ENCODE measurements at regions not wholly inside any gene's neighbourhood (a gene's known extent, or its start where the extent isn't known, plus 50 kb on each side); places are given as distances from the start of the nearest gene placed in this dataset.

GRCh38 chr18:45274026-45274425 is 341.2 kb upstream of the SLC14A2 start:
- no peak for DNase-seq

- DNase-seq, result no peak
Observed at GRCh38 chr18:45275367-45276113, 339.7 kb upstream of the SLC14A2 start.

GRCh38 chr18:45276878-45277277 is 338.4 kb upstream of the SLC14A2 start:
- DNase-seq, result no peak

- DNase-seq, result no peak
Observed at GRCh38 chr18:45277908-45278307, 337.4 kb upstream of the SLC14A2 start.

- no peak for DNase-seq
Observed at GRCh38 chr18:45280481-45281276, 334.6 kb upstream of the SLC14A2 start.

- DNase-seq, result no peak
Observed at GRCh38 chr18:45282101-45282812, 333.0 kb upstream of the SLC14A2 start.

GRCh38 chr18:45284174-45284573 is 331.1 kb upstream of the SLC14A2 start:
- no peak for DNase-seq

- DNase-seq, result no peak
Observed at GRCh38 chr18:45284851-45285250, 330.4 kb upstream of the SLC14A2 start.

GRCh38 chr18:45285251-45285650 is 330.0 kb upstream of the SLC14A2 start:
- no peak for DNase-seq

GRCh38 chr18:45286431-45286830 is 328.8 kb upstream of the SLC14A2 start:
- DNase-seq, result no peak

GRCh38 chr18:45287531-45287930 is 327.7 kb upstream of the SLC14A2 start:
- no peak for DNase-seq

- DNase-seq, result no peak
Observed at GRCh38 chr18:45290364-45290763, 324.9 kb upstream of the SLC14A2 start.

- DNase-seq, result no peak
Observed at GRCh38 chr18:45291621-45292615, 323.4 kb upstream of the SLC14A2 start.

GRCh38 chr18:45295388-45295787 is 319.9 kb upstream of the SLC14A2 start:
- no peak for DNase-seq

GRCh38 chr18:45298986-45299385 is 316.3 kb upstream of the SLC14A2 start:
- no peak for DNase-seq

- no peak for DNase-seq
Observed at GRCh38 chr18:45303026-45303425, 312.2 kb upstream of the SLC14A2 start.

- DNase-seq, result no peak
Observed at GRCh38 chr18:45304558-45304957, 310.7 kb upstream of the SLC14A2 start.

GRCh38 chr18:45312555-45313126 is 302.6 kb upstream of the SLC14A2 start:
- DNase-seq, result no peak

GRCh38 chr18:45316127-45316526 is 299.1 kb upstream of the SLC14A2 start:
- DNase-seq, result no peak

GRCh38 chr18:45317948-45318640 is 297.2 kb upstream of the SLC14A2 start:
- DNase-seq, result no peak

GRCh38 chr18:45320724-45321123 is 294.6 kb upstream of the SLC14A2 start:
- DNase-seq, result no peak

All from stimulated activated CD4-positive, alpha-beta T cell treated with anti-CD3 and anti-CD28 coated beads, Interleukin-15, amount 100 ng/mL, for 24 hours (primary cell).